Astrocyte (in vitro differentiated cells and primary cell): ENCODE measurements at regions not wholly inside any gene's neighbourhood (a gene's known extent, or its start where the extent isn't known, plus 50 kb on each side); places are given as distances from the start of the nearest gene placed in this dataset.
A peak's percentile ranks its signal among the peaks of the same experiment; 100 is the strongest.

Source experiments
- DNase-seq: peaks from one replicate; pipeline ENCODE4 v3.0.0-alpha.2; 2010; ENCODE audit warnings: low read depth
- FAIRE-seq: peaks from 2 replicates; lab custom pipeline; 2011; peaks lifted over from hg19 to GRCh38; lab: Jason Lieb, UNC
- H2AFZ ChIP-seq: 2 replicates; pipeline ENCODE4 v1.6.0; 2012; ENCODE audit warnings: low read depth, low read length, inconsistent platforms
- H3K27ac ChIP-seq: 2 replicates; pipeline ENCODE4 v1.5.1; 2011; ENCODE audit warnings: low read depth, low read length, inconsistent platforms
- H3K27me3 ChIP-seq: 2 replicates; pipeline ENCODE4 v1.6.0; 2011; ENCODE audit warnings: low read length, inconsistent platforms; ENCODE audit not compliant: insufficient read depth
- H3K36me3 ChIP-seq: 2 replicates; pipeline ENCODE4 v1.5.1; 2011; ENCODE audit warnings: low read length, inconsistent platforms; ENCODE audit not compliant: insufficient read depth
- H3K4me1 ChIP-seq: 2 replicates; pipeline ENCODE4 v1.5.1; 2011; ENCODE audit warnings: low read length, inconsistent platforms; ENCODE audit not compliant: insufficient read depth
- H3K4me2 ChIP-seq: 2 replicates; pipeline ENCODE4 v1.6.0; 2012; ENCODE audit warnings: low read length, inconsistent platforms
- H3K4me3 ChIP-seq: 2 replicates; pipeline ENCODE4 v1.5.1; 2011; ENCODE audit warnings: low read depth, mild to moderate bottlenecking, low read length, inconsistent platforms; ENCODE audit not compliant: insufficient read depth
- H3K79me2 ChIP-seq: 2 replicates; pipeline ENCODE4 v1.6.0; 2012; ENCODE audit warnings: mild to moderate bottlenecking, low read length, inconsistent platforms; ENCODE audit not compliant: insufficient read depth
- H3K9ac ChIP-seq: 2 replicates; pipeline ENCODE4 v1.6.0; 2012; ENCODE audit warnings: mild to moderate bottlenecking, low read length, inconsistent platforms
- H3K9me3 ChIP-seq: 2 replicates; pipeline ENCODE4 v1.5.1; 2012; ENCODE audit warnings: low read depth, mild to moderate bottlenecking, low read length, inconsistent platforms; ENCODE audit not compliant: insufficient read depth
- H4K20me1 ChIP-seq: 2 replicates; pipeline ENCODE4 v1.6.0; 2012; ENCODE audit warnings: low read length, inconsistent platforms; ENCODE audit not compliant: insufficient read depth
- H3K27ac Mint-ChIP-seq: one replicate; pipeline ENCODE4 v1.8.0; 2021; ENCODE audit warnings: mild to moderate bottlenecking, mixed read lengths; ENCODE audit not compliant: unreplicated experiment
- H3K27me3 Mint-ChIP-seq: one replicate; pipeline ENCODE4 v1.8.0; 2021; ENCODE audit warnings: low read depth, mixed read lengths; ENCODE audit not compliant: unreplicated experiment
- H3K36me3 Mint-ChIP-seq: one replicate; pipeline ENCODE4 v1.8.0; 2021; ENCODE audit warnings: low read depth, mixed read lengths; ENCODE audit not compliant: unreplicated experiment
- H3K4me1 Mint-ChIP-seq: one replicate; pipeline ENCODE4 v1.8.0; 2021; ENCODE audit warnings: low read depth, mixed read lengths; ENCODE audit not compliant: unreplicated experiment
- H3K4me3 Mint-ChIP-seq: one replicate; pipeline ENCODE4 v1.8.0; 2021; ENCODE audit warnings: mild to moderate bottlenecking, moderate library complexity, mixed read lengths; ENCODE audit not compliant: unreplicated experiment
- H3K9me3 Mint-ChIP-seq: one replicate; pipeline ENCODE4 v1.8.0; 2021; ENCODE audit warnings: mild to moderate bottlenecking, mixed read lengths; ENCODE audit not compliant: unreplicated experiment
- EZH2 ChIP-seq: IDR thresholded peaks from 2 replicates; pipeline ENCODE4 v1.6.1; 2012; ENCODE audit warnings: mild to moderate bottlenecking, low read length, inconsistent platforms; ENCODE audit not compliant: insufficient read depth
- TF ChIP-seq, protein P1 (sequence below): IDR thresholded peaks from 2 replicates; pipeline ENCODE4 v1.5.1; 2011; ENCODE audit warnings: low read depth, mild to moderate bottlenecking, inconsistent platforms, low read length, moderate library complexity; ENCODE audit not compliant: insufficient read depth

- H3K4me3 Mint-ChIP-seq = no peak overlapping the region
- no peak for FAIRE-seq
- no peak overlapping the region for H3K9ac ChIP-seq
These were observed 345.0 kb downstream of the NDFIP2 start for GRCh38 chr13:79825959-79826358.

GRCh38 chr13:79815041-79815440 is 334.1 kb downstream of the NDFIP2 start:
- Histone ChIP-seq H3K36me3 (no peaks in the 10 kb centered on the region), H3K27me3 (no peaks in the 10 kb centered on the region), H3K4me3 (no peak overlapping the region), H3K79me2 (no peaks in the 10 kb centered on the region), H3K4me2 (no peak overlapping the region), H4K20me1 (no peaks in the 10 kb centered on the region), H2AFZ (no peak overlapping the region), H3K9ac (no peak overlapping the region), H3K27ac (no peak overlapping the region), H3K9me3 (no peaks in the 10 kb centered on the region), H3K4me1 (peaks cover 9% of the 10 kb centered on the region)
- Mint-ChIP-seq H3K27ac (no peak overlapping the region), H3K27me3 (no peaks in the 10 kb centered on the region), H3K36me3 (no peaks in the 10 kb centered on the region), H3K4me3 (no peak overlapping the region), H3K4me1 (peaks cover 17% of the 10 kb centered on the region), H3K9me3 (no peaks in the 10 kb centered on the region)
- no peak for DNase-seq
- FAIRE-seq = no peak
- TF ChIP-seq, protein P1, sequence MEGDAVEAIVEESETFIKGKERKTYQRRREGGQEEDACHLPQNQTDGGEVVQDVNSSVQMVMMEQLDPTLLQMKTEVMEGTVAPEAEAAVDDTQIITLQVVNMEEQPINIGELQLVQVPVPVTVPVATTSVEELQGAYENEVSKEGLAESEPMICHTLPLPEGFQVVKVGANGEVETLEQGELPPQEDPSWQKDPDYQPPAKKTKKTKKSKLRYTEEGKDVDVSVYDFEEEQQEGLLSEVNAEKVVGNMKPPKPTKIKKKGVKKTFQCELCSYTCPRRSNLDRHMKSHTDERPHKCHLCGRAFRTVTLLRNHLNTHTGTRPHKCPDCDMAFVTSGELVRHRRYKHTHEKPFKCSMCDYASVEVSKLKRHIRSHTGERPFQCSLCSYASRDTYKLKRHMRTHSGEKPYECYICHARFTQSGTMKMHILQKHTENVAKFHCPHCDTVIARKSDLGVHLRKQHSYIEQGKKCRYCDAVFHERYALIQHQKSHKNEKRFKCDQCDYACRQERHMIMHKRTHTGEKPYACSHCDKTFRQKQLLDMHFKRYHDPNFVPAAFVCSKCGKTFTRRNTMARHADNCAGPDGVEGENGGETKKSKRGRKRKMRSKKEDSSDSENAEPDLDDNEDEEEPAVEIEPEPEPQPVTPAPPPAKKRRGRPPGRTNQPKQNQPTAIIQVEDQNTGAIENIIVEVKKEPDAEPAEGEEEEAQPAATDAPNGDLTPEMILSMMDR = no peak
- TF ChIP-seq EZH2 = no peak

More at GRCh38 chr13:79825959-79826358, 345.0 kb downstream of the NDFIP2 start:
- no peaks in the 10 kb centered on the region for H3K4me1 ChIP-seq
- Mint-ChIP-seq H3K4me1 (peaks cover under 1% of the 10 kb centered on the region), H3K27me3 (no peaks in the 10 kb centered on the region), H3K9me3 (peaks cover 6% of the 10 kb centered on the region), H3K27ac (no peak overlapping the region), H3K36me3 (no peaks in the 10 kb centered on the region)
- no peaks in the 10 kb centered on the region for H3K9me3 ChIP-seq
- no peak for DNase-seq
- no peak overlapping the region for H3K4me2 ChIP-seq
- H4K20me1 ChIP-seq = no peaks in the 10 kb centered on the region
- no peaks in the 10 kb centered on the region for H3K79me2 ChIP-seq
- TF ChIP-seq, protein P1 = no peak
- TF ChIP-seq EZH2 = no peak
- H3K27ac ChIP-seq = no peak overlapping the region
- no peaks in the 10 kb centered on the region for H3K27me3 ChIP-seq
- H3K4me3 ChIP-seq = no peak overlapping the region
- H3K36me3 ChIP-seq = no peaks in the 10 kb centered on the region
- no peak overlapping the region for H2AFZ ChIP-seq

DNA sequence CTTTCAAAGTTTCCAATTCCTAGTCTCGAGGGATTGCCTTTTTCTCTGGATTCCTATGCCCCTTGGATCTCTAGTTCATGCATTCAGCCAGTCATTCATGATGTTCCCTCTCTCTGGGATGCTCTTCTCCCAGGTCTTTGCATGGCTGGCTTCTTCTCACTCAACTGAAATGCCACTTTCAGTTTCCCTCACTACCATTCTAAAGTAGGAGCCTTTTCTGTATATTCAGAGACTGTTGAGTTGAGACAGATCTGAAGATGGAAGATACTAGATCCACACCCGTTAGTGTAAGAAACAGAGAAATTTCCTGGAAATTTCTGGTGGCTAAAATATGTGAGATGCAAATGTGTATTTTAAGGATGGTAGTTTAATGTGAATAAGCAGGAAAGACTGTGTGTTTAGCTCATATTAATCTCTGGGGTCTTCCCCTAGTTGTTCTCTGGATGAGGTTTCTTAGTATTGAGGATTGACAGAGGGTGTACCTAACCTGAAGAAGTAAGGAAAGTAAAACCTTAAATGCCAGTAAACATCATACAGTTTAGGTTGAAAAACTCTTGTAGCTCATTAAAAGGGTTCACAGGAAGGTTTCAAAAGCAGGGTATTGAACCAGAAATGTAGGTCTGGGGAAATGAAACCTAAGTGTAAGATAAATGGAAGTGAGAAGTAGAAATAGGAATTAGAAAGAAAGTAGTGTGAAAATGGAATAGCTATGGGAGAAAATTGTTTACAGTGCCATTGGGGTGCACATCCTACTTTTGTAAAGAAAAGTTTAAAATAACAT is 331.3 kb downstream of the NDFIP2 start:
- Histone ChIP-seq H3K27ac (no peak overlapping the region), H4K20me1 (no peaks in the 10 kb centered on the region), H3K4me1 (peaks cover 9% of the 10 kb centered on the region), H3K9ac (no peak overlapping the region), H3K27me3 (no peaks in the 10 kb centered on the region), H3K79me2 (no peaks in the 10 kb centered on the region), H3K4me2 (no peak overlapping the region), H3K4me3 (no peak overlapping the region), H2AFZ (no peak overlapping the region), H3K36me3 (no peaks in the 10 kb centered on the region), H3K9me3 (peaks cover 3% of the 10 kb centered on the region)
- no peak for TF ChIP-seq EZH2
- TF ChIP-seq, protein P1 = no peak
- Mint-ChIP-seq H3K9me3 (peaks cover 4% of the 10 kb centered on the region), H3K36me3 (no peaks in the 10 kb centered on the region), H3K27ac (peak overlapping the region; percentile 22), H3K4me1 (peaks cover 19% of the 10 kb centered on the region), H3K27me3 (no peaks in the 10 kb centered on the region), H3K4me3 (no peak overlapping the region)
- no peak for FAIRE-seq
- DNase-seq = no peak
